GM18507 (cell line): ENCODE measurements at regions not wholly inside any gene's neighbourhood (a gene's known extent, or its start where the extent isn't known, plus 50 kb on each side); places are given as distances from the start of the nearest gene placed in this dataset.
"Not testable (repeated sequence)": the region's sequence is repeated elsewhere in the genome, so short reads cannot be mapped to it uniquely, and the experiment has no call there.

Experiments used
- DNase-seq: peaks from one replicate; pipeline ENCODE4 v3.0.0; 2011; ENCODE audit warnings: low read depth; ENCODE audit not compliant: insufficient read length; ENCODE audit errors: extremely low spot score
- FAIRE-seq: peaks from 2 replicates; lab custom pipeline; 2011; peaks lifted over from hg19 to GRCh38; lab: Jason Lieb, UNC

DNA sequence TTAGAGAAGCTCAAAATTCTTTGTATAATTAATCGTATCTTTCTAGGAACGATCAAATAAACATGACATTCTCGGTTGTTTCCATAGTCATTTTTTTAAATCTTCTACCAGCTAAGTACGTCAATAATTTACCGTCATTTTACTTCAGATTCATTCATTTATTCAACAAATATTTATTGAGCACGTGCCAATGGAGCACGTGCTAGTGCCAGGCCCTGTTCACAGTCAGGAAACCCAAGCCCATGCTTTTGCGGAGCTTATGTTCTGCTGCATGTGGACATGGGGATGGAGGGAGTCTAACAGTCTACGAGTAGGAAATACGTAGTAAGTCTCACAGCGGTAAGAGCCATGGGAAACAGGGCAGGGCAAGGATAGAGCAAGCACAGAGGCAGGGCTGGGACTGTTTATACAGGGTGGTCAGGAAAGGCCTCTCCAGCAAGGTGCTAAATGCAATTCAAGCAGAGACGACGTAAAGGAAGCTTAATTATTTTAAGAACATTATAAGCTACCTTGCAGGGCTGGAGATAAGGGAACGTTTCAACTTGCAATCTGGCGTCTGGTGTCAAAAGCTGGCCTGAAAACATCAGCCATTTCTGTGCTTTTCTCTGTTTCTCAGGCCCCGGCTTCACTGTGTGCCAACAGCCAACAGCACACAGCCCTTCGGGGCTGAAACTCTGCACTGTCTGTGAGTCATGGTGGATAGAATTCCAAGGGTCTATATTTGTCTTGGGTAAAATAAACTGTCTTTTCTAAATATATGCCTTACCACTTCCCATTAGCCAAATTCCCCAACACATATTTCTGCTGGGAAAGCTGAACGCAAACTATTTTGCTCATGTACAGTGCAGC is 517.1 kb upstream of the ZFP42 start:
- no peak for FAIRE-seq
- DNase-seq = no peak

DNA sequence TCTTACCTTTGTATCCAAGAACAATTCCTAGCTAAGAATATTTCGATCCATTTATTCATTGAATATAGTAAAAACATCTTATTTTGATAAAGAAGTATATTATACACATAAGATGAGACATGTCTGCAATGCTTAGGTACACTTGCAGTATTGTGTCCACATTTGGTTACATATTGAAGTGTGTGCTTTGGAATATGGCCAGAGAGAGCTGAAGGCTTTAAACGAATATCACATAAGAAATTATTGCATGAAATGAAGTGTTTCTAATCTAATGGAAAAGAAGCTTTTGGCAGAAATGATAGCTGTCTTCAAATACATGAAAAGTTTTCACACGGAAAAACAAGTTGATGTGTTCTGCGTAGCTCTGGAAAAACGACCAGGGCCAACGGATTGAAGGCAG is 516.1 kb upstream of the ZFP42 start:
- no peak for FAIRE-seq
- no peak for DNase-seq

DNA sequence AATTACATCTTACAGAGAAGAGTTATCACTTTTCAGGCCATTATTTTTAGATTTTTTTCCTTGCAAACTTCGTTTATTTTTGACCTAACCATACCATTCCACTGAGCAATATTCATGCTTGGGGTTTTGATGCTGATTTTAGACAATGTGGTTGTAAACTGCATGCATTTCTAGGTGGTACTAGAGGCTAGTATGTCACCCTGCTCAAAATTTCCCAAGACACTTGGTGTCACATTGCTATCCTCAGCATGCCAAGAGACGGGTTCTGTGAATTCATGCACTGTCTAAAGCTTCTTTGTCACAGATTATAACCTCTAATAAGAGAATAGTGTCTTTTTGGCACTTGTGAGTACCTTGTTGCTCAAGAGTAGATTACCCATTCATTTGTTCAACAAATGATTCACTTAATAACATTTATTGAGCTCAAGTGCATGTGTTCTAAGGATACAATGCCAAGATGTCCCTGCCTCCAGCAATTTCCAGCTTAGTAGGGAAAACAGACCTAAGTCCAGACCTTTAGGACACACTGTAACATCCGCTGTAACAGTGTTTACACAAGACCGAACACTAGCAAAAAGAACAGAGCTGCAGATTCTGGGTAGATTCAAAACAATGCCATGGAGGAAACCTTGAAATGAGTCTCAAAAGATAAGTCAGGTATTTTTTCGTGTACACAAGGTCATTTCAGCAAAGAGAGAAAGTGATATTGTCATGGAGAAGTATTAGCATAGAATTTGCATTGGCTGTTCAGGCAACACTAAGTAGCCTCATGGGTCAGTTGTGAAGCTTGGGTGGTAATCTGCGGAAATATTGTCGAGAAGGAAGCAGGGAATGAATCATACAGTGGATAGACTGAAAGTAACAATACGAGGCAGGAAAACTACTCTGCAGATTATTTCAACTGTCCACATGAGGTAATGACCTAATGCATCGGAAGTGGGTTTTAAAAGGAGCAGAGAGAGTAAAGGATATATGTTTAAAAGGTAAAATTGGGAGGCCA is 515.1 kb upstream of the ZFP42 start:
- no peak for DNase-seq
- FAIRE-seq = no peak

DNA sequence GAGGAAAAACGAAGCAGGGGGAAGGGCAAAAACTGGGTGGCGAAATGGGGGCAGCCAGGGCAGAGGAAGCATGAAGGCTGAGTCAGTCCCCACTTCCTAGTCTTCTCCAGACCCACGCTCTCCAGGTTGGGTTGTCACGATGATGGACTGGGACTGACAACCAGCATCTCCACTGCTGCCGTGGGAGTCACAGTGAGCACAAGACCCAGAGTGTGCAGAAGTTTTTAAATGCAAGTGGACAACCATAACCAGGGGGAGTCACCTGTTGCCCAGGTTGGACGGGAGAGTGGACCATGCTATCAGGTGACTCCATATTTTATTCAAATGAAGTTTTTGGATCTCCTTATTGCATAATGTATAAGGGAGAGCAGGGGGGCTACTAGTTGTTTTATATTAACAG is 511.4 kb upstream of the ZFP42 start:
- DNase-seq (no peak), FAIRE-seq (no peak)

DNA sequence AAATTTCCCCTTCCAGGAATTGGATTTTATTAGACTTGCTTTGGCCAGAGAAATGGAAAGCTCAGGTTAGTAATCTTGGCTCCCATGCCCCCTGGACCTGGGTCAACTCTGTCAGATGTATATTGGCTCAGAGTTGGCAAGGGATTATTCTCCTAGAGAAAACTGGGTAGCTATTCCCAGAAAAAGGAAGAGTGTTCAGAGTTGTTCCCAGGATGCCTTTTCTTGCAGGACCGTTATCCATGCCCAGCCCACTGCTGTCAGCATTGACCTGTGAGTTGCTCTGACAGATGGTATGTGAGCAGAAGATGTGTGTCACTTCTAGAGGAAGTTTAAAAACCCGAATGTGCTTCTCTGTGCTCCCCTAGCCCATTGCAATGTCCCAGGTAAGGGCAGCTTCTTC is 509.9 kb upstream of the ZFP42 start:
- DNase-seq = no peak

DNA sequence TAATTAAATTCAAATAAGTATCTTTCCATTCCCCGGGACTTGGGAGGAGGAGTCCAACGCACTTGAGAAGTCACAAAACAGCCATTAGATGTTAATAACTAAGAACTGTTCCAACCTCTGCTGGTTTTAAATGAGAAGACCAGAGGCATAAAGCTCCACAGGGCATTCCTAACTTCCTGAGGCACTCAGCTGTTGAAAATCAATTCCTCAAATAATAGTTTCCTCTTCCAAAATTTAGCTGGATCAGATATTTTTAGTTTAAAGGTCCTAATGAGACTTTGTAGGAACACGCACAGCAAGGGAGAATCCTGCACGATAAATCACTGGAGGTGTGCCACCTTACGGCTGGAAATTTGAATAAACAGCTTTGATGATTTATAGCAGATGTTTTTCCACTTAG is 504.3 kb upstream of the ZFP42 start:
- FAIRE-seq (no peak), DNase-seq (no peak)

More for the DNA sequence above, 509.9 kb upstream of the ZFP42 start:
- no peak for FAIRE-seq

DNA sequence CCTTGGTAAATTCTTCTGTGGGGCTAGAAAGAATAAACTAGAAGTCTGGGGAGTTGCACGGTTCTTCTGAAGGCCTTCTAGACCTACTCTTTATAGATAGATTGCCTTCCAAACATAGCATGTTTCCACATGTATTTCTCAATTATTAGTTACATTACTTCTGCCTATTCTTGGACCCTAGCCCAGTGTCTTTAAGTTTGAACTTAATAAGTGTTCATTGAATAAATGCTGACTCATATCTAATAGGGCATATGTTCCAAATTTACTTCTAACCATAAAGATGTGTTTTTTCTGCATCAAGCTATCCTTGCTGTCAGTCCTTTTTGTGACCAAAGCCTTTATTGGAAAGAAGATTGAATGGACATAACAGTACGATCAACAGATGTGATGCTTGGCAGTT is 503.6 kb upstream of the ZFP42 start:
- DNase-seq (no peak), FAIRE-seq (no peak)

DNA sequence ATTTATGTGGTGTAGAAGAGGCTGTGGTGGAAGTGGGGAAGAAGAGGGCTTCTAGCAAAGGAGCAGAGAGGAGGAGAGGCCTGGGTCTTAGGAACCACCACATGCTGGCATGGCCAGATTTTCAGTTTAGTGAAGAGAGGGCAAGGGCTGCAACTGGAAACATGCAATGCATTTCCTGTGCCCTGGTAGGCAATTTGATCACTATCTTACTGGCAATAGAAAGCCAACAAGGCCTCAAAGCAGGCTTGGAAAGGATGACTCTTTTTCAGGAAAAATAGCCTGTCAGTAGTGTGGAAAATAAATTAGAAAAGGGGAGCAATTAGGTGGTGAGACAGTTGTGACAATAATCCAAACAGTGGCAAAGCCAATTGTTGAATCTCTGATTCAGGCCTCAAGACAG is 501.9 kb upstream of the ZFP42 start:
- FAIRE-seq = no peak
- no peak for DNase-seq

DNA sequence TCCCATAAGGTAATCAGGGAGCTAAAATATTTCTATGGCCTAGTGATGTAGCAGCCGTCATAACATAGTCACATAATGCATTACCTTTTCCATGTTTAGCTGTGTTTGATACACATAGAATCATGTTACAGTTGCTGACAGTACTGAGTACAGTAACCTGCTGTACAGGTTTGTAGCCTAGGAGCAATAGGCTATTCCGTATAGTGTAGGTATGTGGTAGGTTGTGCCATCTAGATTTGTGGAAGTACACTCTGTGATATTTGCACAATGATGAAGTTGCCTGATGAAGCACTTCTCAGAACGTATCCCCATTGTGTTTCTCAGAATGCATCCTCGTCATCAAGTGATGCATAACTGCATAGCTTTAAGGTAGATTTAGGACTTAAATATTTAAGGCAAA is 495.6 kb upstream of the ZFP42 start:
- FAIRE-seq (no peak), DNase-seq (no peak)

DNA sequence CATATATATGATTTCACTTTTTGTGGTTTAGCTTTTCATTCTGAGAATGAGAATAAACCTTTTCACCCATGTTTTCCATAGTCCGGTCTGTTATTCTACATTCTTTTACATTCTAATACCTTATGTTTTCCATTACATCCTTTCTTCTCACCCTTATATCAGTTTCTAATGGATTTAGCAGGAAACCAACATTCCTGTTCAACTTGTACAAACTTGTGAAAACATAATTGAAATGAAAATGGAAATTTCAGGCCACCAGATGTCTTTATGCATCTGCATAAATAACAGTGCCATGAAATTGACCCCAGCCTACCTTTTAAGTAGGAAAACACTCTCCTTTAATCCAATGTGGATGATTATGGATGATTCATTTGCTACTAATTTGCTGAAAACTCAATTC is 494.8 kb upstream of the ZFP42 start:
- FAIRE-seq = no peak
- DNase-seq = no peak

DNA sequence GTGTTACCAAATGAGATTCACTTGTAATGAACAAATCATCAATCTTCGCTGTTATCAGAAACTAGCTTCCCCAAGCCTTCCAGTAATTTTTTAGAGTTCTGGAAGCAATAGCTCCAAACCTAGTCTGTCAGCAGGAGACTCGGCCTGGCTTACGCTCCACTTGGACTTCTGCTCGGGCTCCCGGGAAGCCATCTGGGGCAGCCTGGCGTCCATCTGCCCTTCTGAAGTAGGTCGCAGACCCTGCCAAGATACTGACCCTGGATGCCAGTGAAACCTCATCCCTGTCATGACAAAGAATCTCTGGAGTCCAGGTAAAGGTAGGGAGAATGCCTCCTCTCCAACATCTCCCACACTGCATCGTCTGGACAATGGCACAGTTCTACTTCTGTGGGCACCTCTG is 493.8 kb upstream of the ZFP42 start:
- DNase-seq (no peak), FAIRE-seq (no peak)

DNA sequence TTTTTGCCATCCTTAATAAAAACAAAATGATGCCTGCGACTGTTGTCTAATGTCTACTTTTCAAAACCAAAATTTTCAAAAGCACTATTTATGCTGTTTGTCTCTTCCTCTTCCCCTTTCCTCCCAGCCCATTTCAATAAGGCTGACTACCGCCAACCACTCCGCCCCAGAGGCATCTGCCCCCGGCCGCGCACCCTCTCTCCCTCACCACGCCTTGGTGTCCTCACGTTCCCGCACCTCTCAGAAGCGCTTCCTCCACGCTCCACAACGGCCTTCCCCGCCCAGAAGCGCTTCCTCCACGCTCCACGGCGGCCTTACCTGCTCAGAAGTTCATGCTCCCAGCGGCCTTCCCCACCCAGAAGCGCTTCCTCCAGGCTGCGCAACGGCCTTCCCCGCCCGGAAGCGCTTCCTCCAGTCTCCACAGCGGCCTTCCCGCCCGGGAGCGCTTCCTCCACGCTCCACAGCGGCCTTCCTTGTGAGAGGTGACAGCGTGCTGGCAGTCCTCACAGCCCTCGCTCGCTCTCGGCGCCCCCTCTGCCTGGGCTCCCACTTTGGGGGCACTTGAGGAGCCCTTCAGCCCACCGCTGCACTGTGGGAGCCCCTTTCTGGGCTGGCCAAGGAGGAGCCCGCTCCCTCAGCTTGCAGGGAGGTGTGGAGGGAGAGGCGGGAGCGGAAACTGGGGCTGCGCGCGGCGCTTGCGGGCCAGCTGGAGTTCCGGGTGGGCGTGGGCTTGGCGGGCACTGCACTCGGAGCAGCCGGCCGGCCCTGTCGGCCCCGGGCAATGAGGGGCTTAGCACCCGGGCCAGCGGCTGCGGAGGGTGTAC is 490.4 kb upstream of the ZFP42 start:
- FAIRE-seq = no peak
- no peak for DNase-seq

DNA sequence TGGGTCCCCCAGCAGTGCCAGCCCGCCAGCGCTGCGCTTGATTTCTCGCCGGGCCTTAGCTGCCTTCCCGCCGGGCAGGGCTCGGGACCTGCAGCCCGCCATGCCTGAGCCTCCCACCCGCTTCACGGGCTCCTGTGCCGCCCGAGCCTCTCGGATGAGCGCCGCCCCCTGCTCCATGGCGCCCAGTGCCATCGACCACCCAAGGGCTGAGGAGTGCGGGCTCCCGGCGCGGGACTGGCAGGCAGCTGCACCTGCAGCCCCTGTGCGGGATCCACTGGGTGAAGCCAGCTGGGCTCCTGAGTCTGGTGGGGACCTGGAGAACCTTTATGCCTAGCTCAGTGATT is 489.8 kb upstream of the ZFP42 start:
- FAIRE-seq, DNase-seq: not testable (repeated sequence)

DNA sequence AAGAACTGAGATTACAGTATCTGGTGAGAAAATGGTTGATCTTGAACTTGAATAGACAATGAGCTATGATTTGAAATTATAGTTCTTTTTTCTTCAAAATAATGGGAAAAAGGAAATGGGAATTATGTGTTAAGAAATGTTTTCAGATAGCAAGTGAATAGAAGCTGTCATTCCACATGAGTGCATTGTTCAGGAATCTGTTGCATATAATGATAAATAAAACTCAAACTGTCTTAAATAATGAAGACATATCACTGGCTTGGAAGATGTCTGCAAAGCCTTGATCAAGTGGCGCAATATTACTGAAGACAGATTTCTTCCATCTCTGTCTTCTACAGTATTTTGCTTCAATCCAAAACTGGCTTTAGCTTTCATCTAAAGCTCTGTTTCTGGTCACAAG is 479.3 kb upstream of the ZFP42 start:
- FAIRE-seq (no peak), DNase-seq (no peak)

DNA sequence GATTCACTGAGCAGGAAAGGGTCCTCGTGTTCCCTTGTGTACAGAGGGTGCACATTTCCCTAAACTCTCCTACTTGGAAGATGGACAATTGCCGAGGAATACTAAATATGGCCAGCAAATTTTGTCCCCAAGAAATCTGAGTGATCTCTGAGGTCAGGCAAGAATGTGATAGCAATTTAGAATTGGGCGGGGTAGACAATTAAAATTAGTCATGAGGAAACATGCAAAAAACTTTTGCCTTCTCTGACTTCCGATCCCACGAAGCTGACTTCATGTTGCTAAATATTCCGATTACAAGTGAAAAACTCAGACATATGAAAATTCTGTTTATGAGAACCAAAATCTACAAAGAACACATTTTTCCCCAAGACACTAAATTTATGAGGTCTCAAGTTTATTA is 453.9 kb upstream of the ZFP42 start:
- DNase-seq (no peak), FAIRE-seq (no peak)

DNA sequence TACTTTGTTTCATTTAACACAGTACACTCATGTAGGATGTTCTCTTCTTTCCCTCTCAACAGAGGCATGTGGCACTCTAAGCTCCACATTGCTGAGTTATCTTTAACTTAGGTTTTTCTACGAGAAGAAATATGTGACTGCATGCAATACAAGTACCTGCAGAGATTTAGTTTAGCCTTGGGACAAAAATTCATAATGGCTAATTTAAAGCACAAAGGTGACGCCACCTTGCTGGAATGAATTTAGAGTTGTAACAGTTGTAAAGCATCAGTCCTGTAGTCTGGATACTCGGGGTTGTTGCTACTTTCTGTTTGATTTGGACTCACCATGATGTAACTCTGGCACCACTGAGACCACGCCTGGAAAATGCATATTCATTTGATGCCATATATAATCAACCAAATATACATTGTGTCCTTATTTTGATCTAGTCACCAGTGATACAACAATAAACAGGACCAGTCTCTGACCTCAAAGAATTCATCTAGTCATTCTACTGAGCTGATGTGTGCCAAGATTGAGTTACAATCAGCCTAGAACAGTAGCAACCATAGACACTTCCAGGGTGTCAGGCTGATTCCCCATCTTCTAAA is 451.0 kb upstream of the ZFP42 start:
- no peak for FAIRE-seq
- no peak for DNase-seq

DNA sequence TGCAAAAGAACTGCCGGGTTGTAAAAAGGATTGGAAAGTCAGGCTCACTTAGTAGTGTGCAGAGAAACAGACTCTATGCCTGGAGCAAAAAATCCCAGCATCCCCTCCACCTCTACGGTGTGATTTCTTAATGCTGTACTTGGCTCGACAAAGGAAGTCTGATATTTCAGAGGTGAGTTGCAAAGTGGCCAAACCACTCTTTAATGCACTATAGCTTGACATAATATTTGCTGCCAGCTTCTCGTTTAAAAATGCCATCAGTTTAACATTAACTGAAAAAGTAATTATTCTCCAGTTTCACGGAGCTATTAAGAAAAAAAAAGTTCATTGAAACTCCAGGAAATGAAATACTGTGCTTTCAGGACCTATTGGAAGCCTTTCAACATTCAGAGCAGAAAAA is 448.3 kb upstream of the ZFP42 start:
- DNase-seq (no peak), FAIRE-seq (no peak)

DNA sequence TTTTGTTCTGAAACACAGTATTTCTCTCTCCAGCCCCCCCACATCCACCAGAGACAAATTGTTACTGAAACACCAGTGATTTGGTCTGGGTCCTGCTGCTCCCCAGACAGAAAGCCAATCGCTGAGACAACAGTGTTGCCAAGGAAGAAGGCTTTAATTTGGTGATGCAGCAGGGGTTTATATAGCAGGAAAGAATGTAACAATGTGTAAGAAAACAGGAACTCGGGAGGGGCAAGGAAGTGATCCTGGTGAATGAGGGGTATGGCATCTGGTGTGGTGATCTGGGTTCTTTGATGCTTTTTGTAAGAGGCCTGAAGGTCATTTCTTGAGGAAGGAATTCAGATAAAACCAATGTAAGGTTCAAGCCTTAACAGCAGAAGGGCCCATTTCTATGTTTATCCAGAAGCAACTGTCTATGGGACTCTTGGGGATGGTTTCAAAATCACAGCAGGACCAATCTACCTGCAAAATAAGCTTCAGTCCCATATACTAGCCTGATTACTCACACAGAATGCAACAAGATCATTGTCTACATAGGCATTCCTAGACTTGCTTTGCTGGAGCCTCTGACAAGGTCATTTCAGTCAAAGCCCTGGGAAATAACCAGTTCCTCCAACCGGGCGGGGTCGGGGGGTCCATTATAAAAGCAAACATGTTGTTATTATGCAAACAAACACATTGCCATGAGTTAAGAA is 445.2 kb upstream of the ZFP42 start:
- no peak for DNase-seq
- no peak for FAIRE-seq

DNA sequence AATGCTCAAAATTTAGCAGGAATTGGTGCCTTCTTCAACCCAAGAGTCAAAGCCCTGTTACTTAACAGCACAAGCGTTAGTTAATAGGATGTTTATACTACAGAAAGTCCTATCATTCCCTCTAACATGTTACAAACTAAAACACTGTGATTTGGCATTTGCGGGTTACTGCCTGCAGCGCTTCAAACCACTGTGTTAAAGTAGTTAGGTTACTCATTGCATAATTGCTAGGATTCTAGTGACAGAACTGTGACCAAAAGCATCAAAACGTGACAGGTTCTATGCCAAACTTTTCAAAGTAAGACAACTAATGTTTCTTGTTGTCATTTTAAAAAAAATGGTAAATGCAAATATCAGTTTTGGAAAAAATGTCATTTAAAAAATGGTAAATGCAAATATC is 442.8 kb upstream of the ZFP42 start:
- no peak for DNase-seq

More for the DNA sequence above, 442.8 kb upstream of the ZFP42 start:
- no peak for FAIRE-seq
